A549 (cell line): ENCODE measurements at regions not wholly inside any gene's neighbourhood (a gene's known extent, or its start where the extent isn't known, plus 50 kb on each side); places are given as distances from the start of the nearest gene placed in this dataset.
"Not testable (repeated sequence)": the region's sequence is repeated elsewhere in the genome, so short reads cannot be mapped to it uniquely, and the experiment has no call there.

Source experiments
- ATAC-seq, 2 experiments: fragments of 200-7000 bp in 1 of 2; fragments of >200 bp in 1 of 2; cut with Nextera tagmentation in 1 of 2; cut with Tn5 transposase in 1 of 2; 3 replicates each; pipeline versions ENCODE4 v1.8.0 to v1.9.1; 2018 to 2020; ENCODE audit warnings: mild to moderate bottlenecking in 1 of 2, moderate library complexity in 1 of 2
- CTCF ChIA-PET: fragments of 300-600 bp; sonication (Branson Sonifier 250); formaldehyde crosslinking; extraction: SDS; loops from one replicate; lab custom pipeline; 2021; ENCODE audit warnings: antibody characterized with exemption, inconsistent platforms; lab: Yijun Ruan, JAX
- POLR2A ChIA-PET: fragments of 350-600 bp; formaldehyde crosslinking; extraction: SDS; loops from one replicate; lab custom pipeline; 2021; ENCODE audit warnings: antibody characterized with exemption, inconsistent platforms; lab: Yijun Ruan, JAX
- DNase-seq, 2 experiments: peaks; one replicate each; pipeline versions ENCODE4 v3.0.0 to v3.0.0-alpha.2; 2011 to 2016; ENCODE audit warnings: low read depth in 1 of 2, low spot score in 1 of 2
- FAIRE-seq: peaks from 2 replicates; lab custom pipeline; 2011; peaks lifted over from hg19 to GRCh38; lab: Jason Lieb, UNC
- H3K27ac ChIP-seq, 2 experiments: fragments of >200 bp; sonication (Bioruptor Twin); formaldehyde crosslinking; 3 replicates each; pipeline ENCODE4 v1.5.1; 2016 to 2017
- H3K4me1 ChIP-seq: fragments of >200 bp; sonication (Bioruptor Twin); formaldehyde crosslinking; 3 replicates; pipeline ENCODE4 v1.6.1; 2016
- H3K4me2 ChIP-seq: fragments of >200 bp; sonication (Bioruptor Twin); formaldehyde crosslinking; 3 replicates; pipeline ENCODE4 v1.6.1; 2016
- H3K4me3 ChIP-seq: fragments of >200 bp; sonication (Bioruptor Twin); formaldehyde crosslinking; 3 replicates; pipeline ENCODE4 v1.5.1; 2016
- H3K9me3 ChIP-seq: fragments of >200 bp; sonication (Bioruptor Twin); formaldehyde crosslinking; 3 replicates; pipeline ENCODE4 v1.6.1; 2016
- WGBS: methylation state at CpG from one replicate; pipeline ENCODE4 v1.1.6; 2017; ENCODE audit errors: missing lambda C conversion rate; 5-methylcytosine and 5-hydroxymethylcytosine counted together
- small RNA-seq, 6 experiments: library from RNA; depleted of rRNA; stranded (forward); fragments of <200 nt; gene quantifications; one replicate each; pipeline ENCODE3, GENCODE V24; 2012

GRCh38 chr13:18599791-18600211 lies 581.8 kb downstream of the TUBA3C start:
- H3K27ac ChIP-seq, ATAC-seq, H3K4me2 ChIP-seq, DNase-seq, H3K9me3 ChIP-seq, FAIRE-seq, CTCF ChIA-PET, POLR2A ChIA-PET, H3K4me1 ChIP-seq, H3K4me3 ChIP-seq: not testable (repeated sequence)
- no CpG with 5 or more reads among the region's 25 CpGs for WGBS

GRCh38 chr13:18598543-18598942 lies 583.1 kb downstream of the TUBA3C start:
- FAIRE-seq, H3K4me3 ChIP-seq, H3K27ac ChIP-seq, H3K4me1 ChIP-seq, H3K4me2 ChIP-seq, ATAC-seq, H3K9me3 ChIP-seq, DNase-seq, CTCF ChIA-PET, POLR2A ChIA-PET: not testable (repeated sequence)
- 0% methylated on average over 2 of the region's 24 CpGs for WGBS

- H3K9me3 ChIP-seq, H3K4me3 ChIP-seq, DNase-seq, H3K4me2 ChIP-seq, H3K4me1 ChIP-seq, CTCF ChIA-PET, ATAC-seq, FAIRE-seq, H3K27ac ChIP-seq, POLR2A ChIA-PET: not testable (repeated sequence)
- WGBS, result 47% methylated on average over 4 of the region's 14 CpGs
Measured at GRCh38 chr13:18597940-18598339, 583.7 kb downstream of the TUBA3C start.

- FAIRE-seq, H3K4me1 ChIP-seq, POLR2A ChIA-PET, ATAC-seq, DNase-seq, H3K27ac ChIP-seq, H3K4me3 ChIP-seq, CTCF ChIA-PET, H3K9me3 ChIP-seq, H3K4me2 ChIP-seq: not testable (repeated sequence)
- WGBS, result no CpG with 5 or more reads among the region's 1 CpG
Measured at GRCh38 chr13:18577103-18577502, 604.5 kb downstream of the TUBA3C start.

- CTCF ChIA-PET, FAIRE-seq, H3K4me2 ChIP-seq, H3K9me3 ChIP-seq, H3K27ac ChIP-seq, DNase-seq, H3K4me3 ChIP-seq, POLR2A ChIA-PET, H3K4me1 ChIP-seq, ATAC-seq: not testable (repeated sequence)
- 45% methylated on average over 8 of the region's 30 CpGs for WGBS
Measured at GRCh38 chr13:18567890-18568289, 613.7 kb downstream of the TUBA3C start.

Small RNA genes lying in the stretch of these regions (small RNA-seq; reads per million reads assigned to genes)
- 0 reads per million in 6 experiments for gene LINC00328-2P
- gene RNA5SP24, result 0 to 33.8 (median 0.73) reads per million in 6 experiments
- 0 reads per million in 6 experiments for gene RNU6-55P
- 0 reads per million in 6 experiments for gene RNU6-76P
